Mammary epithelial cell (primary cell): ENCODE measurements at regions not wholly inside any gene's neighbourhood (a gene's known extent, or its start where the extent isn't known, plus 50 kb on each side); places are given as distances from the start of the nearest gene placed in this dataset.

Experiments used
- EZH2 ChIP-seq: IDR thresholded peaks from 2 replicates; pipeline ENCODE4 v1.6.1; 2012; ENCODE audit warnings: low read length, inconsistent platforms, borderline replicate concordance
- TF ChIP-seq, protein P1 (sequence below), 2 donors: IDR thresholded peaks in 1 of 2; conservative IDR thresholded peaks in 1 of 2; 2 replicates each; pipeline ENCODE4 v1.5.1; 2011 to 2012; ENCODE audit warnings: inconsistent platforms in 2 of 2, low read length in 2 of 2, mild to moderate bottlenecking in 2 of 2, control low read depth in 1 of 2, low read depth in 1 of 2; ENCODE audit not compliant: insufficient read depth in 1 of 2; ENCODE audit errors: extremely low read depth in 1 of 2

DNA sequence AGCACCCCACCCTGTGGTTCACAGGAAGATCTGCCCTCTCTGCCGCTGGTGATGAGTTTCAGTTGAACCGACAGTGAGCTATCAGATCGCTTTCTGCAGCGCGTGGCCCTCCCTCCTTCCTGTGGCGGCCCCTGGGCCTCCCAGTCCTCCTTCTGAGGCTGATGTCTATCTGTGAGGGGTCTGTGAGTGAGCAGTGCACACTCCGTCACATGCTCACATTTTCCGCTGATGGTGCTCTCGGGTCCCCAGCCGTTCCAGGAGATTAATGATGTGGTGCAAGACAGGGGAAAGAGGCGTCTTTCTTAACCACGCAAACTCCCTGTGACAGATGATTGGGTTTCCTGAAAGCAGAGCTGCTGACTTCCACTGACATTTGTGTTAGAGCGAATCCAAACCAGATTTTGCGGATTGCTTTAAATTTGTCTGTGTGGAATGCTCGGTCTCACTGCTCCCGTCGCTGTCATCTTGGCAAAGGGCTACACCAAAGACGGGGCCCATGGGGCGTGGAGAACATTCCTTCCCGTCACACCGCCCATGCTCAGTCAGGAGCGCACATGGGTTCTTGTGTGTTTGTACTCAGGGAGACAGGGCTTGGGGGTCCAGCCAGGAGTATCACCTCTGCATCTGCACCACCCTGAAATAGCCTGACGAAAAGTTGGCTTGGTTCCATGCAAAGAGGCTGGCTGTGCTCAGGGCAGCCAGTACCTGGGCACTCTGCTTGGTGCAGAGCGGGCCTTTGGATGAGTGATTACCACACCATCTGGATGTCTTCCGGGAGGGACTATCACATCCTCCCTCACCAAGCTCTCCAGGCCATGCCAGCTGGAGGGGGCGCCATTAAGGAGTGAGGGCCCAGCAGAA lies 154.7 kb upstream of the HS6ST1 start:
- TF ChIP-seq, protein P1, sequence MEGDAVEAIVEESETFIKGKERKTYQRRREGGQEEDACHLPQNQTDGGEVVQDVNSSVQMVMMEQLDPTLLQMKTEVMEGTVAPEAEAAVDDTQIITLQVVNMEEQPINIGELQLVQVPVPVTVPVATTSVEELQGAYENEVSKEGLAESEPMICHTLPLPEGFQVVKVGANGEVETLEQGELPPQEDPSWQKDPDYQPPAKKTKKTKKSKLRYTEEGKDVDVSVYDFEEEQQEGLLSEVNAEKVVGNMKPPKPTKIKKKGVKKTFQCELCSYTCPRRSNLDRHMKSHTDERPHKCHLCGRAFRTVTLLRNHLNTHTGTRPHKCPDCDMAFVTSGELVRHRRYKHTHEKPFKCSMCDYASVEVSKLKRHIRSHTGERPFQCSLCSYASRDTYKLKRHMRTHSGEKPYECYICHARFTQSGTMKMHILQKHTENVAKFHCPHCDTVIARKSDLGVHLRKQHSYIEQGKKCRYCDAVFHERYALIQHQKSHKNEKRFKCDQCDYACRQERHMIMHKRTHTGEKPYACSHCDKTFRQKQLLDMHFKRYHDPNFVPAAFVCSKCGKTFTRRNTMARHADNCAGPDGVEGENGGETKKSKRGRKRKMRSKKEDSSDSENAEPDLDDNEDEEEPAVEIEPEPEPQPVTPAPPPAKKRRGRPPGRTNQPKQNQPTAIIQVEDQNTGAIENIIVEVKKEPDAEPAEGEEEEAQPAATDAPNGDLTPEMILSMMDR (conservative IDR thresholded peaks at IDR 0.05 in 1 of 2, IDR thresholded peaks at IDR 0.05 in 1 of 2; ENCODE audit: extremely low read depth in 1 of 2, insufficient read depth in 1 of 2, low read depth in 1 of 2, low read length in 2 of 2), result no peak
- TF ChIP-seq EZH2, result no peak
